Astrocyte of the spinal cord (primary cell): ENCODE measurements at regions not wholly inside any gene's neighbourhood (a gene's known extent, or its start where the extent isn't known, plus 50 kb on each side); places are given as distances from the start of the nearest gene placed in this dataset.
A peak's percentile ranks its signal among the peaks of the same experiment; 100 is the strongest.

ENCODE experiments used
- DNase-seq: peaks from one replicate; pipeline ENCODE4 v3.0.0; 2011; ENCODE audit warnings: low read depth, low spot score
- H3K4me3 ChIP-seq: 2 replicates; pipeline ENCODE4 v1.5.1; 2011; ENCODE audit warnings: low read depth, mild to moderate bottlenecking, low read length, moderate library complexity
- in situ Hi-C: cut with HindIII; loops from 2 replicates; pipeline ENCODE4 v1.10.0; 2017; ENCODE audit warnings: low sequenced_read_pairs
- TF ChIP-seq, protein P1 (sequence below): IDR thresholded peaks from 2 replicates; pipeline ENCODE4 v1.5.1; 2012; ENCODE audit warnings: low read depth, mild to moderate bottlenecking, low read length, inconsistent platforms

DNA sequence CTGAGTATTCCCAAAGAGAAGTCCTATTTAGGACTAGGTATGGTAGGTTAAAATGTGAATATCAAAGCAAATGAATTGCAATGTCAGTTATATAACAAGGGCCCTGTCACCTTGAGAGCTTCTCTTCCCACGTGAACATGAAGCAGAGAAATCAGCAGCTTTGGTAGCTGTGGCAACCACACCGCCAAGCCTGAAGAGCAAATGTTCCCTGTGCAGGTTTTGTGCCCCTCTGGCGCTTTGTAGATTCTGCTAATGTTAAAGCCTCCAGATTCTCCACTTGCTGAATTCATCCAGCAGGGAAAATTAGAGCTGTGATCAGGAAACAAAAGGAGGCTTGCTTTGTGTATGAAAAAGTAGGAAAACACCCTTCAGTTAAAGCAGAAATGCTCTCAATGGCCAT lies 322.6 kb downstream of the RBM43 start:
- TF ChIP-seq, protein P1, sequence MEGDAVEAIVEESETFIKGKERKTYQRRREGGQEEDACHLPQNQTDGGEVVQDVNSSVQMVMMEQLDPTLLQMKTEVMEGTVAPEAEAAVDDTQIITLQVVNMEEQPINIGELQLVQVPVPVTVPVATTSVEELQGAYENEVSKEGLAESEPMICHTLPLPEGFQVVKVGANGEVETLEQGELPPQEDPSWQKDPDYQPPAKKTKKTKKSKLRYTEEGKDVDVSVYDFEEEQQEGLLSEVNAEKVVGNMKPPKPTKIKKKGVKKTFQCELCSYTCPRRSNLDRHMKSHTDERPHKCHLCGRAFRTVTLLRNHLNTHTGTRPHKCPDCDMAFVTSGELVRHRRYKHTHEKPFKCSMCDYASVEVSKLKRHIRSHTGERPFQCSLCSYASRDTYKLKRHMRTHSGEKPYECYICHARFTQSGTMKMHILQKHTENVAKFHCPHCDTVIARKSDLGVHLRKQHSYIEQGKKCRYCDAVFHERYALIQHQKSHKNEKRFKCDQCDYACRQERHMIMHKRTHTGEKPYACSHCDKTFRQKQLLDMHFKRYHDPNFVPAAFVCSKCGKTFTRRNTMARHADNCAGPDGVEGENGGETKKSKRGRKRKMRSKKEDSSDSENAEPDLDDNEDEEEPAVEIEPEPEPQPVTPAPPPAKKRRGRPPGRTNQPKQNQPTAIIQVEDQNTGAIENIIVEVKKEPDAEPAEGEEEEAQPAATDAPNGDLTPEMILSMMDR, result no peak
- DNase-seq, result no peak
- no peak overlapping the region for H3K4me3 ChIP-seq
- in situ Hi-C loops, result no loop called here

DNA sequence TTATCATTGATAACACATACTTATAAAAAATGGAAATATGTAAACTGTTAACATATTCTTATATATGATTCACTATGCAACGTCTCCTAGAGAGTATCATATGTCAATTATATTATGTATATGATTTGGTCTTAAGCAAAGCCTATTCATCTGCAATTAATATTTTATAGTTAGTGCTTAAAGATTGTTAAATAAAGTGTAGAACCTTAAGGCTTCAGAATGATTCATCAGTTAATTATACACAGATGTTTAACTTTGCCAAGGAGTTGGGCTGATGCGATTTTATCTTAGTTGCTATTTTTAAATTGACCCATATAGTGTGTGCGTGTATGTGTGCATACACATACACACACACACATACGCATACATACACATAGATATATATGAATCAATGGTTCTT lies 323.1 kb downstream of the RBM43 start:
- no peak for DNase-seq
- TF ChIP-seq, protein P1, result no peak
- H3K4me3 ChIP-seq, result no peak overlapping the region
- in situ Hi-C loops, result no loop called here

GRCh38 chr2:150937030-150937429 lies 324.6 kb downstream of the RBM43 start:
- in situ Hi-C loops, result no loop called here
- TF ChIP-seq, protein P1, result no peak
- DNase-seq, result no peak
- no peak overlapping the region for H3K4me3 ChIP-seq

DNA sequence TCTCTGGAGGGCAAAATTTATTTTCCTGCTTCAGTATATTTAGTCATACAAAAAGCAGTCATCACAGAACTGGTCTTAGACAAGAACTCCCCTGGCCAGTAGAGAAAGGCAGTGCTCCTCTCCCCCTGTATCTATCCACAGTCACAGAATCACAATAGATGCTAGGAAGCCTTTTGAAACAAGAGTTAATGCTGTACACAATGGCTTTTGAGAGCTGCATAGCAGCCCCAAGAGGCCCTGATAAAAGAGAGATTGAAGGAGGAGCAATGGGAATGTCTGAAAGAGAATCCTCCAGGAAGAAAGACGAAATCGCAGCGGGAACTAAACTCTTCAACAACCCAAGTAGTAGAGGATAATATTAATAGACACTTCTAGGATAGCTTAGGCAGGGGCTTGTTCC lies 330.2 kb downstream of the RBM43 start:
- H3K4me3 ChIP-seq, result no peak overlapping the region
- DNase-seq, result no peak
- TF ChIP-seq, protein P1, result no peak
- in situ Hi-C loops, result no loop called here

DNA sequence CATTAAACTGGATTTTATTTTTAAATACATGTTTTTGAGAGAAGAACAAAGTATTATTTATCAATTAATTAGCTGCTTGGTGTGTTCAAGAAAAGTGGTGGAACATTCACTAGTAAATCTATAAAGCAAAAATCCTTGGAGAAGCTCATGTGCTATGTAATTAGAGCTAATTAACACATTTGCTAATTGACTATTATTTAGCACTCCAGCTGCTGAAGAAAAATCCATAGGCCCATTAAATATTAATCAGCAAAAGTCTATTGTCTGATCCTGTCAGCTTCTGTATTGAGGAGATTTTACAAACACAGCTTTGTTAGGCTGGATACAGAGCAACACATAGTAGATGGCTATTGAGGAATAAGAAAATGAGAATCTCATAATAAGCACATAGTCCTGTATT lies 336.1 kb downstream of the RBM43 start:
- DNase-seq, result no peak
- in situ Hi-C loops, result no loop called here
- no peak overlapping the region for H3K4me3 ChIP-seq
- TF ChIP-seq, protein P1, result no peak

GRCh38 chr2:150924878-150925277 lies 336.8 kb downstream of the RBM43 start:
- TF ChIP-seq, protein P1, result no peak

GRCh38 chr2:150919901-150920300 lies 341.8 kb downstream of the RBM43 start:
- DNase-seq, result peak; percentile 18
- TF ChIP-seq, protein P1, result no peak
- no peak overlapping the region for H3K4me3 ChIP-seq
- in situ Hi-C loops, result no loop called here

More at GRCh38 chr2:150924878-150925277, 336.8 kb downstream of the RBM43 start:
- H3K4me3 ChIP-seq, result no peak overlapping the region
- no peak for DNase-seq
- in situ Hi-C loops, result no loop called here
